DMS 273 treated with DMSO at 0.1 percent for 48 hours (cell line): ENCODE measurements at regions not wholly inside any gene's neighbourhood (a gene's known extent, or its start where the extent isn't known, plus 50 kb on each side); places are given as distances from the start of the nearest gene placed in this dataset.

Experiments
- DNase-seq: peaks from one replicate; lab custom pipeline; 2025; lab: John Stamatoyannopoulos, UW

DNA sequence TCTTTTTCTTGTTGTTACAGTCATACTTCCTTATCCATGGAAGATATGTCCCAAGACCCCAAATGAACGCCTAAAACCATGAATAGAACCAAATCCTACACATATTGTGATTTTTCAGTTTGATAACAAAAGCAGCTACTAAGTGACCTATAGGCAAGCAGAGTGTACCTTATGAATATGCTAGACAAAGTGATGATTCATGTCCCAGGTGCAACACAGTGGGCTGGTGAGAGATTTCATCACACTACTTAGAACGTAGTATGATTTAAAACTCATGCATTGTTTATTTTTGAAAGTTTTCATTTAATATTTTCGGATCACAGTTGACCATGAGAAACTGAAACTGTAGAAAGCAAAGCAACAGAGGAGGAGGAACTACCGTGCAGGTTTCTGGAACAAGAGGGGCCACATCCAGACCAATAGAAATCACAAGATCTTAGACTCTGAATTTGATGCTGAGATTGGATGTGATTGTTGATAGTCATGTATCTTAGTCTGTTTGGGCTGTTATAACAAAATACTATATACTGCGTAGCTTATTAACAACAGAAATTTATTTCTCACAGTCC is 470.8 kb upstream of the VRK2 start:
- no peak for DNase-seq

DNA sequence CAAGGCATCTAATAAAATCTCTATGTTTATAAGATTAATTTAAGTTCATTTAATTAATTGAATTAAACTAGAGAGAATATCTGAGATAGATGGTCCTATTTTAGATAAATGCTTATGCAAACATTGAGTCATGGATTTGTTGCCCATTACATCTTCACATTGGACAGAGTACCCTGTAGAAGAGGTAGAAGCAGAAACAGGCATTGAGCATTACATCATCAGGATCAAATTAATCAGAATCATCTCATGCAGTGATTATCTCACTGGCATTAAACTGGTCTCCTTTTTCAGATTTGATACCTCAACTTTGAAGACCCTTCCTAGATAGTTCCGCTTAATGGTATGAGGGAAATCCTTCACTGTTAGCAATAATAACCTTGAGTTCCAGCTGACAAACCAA is 469.6 kb upstream of the VRK2 start:
- no peak for DNase-seq

DNA sequence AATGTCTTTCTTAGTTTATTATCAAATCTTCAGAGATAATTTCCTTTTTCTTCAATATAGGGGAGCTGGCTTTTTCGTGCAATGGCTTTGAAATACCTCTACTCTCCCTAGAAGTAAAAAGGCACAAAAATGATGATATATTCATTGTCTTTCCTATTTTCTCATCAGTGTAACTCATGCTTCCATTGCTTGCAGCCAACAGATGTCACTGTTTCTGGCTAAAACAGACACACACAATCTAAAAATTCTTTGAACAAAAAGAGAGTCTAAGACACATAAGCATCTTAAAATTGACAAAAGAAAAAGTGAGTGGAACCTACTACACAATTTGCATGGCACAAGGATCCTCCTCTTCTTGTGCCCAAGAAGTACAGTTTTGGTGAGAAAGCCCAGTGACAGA is 448.7 kb upstream of the VRK2 start:
- DNase-seq, result no peak

DNA sequence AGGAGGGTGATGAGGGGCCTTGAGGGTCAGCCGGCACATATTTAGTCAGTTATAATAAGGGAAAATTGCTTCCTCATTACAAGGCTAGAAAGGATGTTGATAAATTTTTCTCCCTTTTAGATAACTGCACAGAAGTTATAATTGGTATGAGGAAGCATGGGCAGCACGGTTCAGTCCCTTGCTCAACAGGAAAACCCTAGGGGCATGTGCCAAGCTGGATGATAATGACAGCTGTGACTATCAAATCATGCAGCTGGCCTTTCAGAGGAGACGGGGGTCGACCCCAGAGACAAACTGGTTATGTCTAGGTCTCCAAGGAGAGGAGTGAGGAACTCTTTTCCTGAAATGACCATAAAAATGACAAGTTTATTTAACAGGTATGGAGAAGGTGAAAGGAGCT is 448.1 kb upstream of the VRK2 start:
- DNase-seq, result no peak

DNA sequence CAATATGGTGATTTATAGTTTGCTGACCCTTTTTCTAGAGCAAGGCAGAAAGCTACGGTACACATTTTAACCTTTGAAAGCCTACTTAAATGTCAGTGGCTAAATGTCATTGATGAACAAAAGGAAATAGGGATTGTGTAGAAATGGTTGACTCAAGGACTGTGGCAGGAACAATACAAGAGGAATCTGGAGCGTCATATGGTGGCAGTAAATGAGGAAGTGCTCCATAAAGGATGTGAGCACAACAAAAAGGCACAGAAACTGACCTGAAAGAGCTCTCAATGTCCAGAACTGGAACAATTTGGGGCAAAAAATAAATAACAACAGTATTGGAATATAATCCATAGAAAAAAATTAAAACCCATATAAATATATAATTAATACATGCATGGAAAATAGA is 443.9 kb upstream of the VRK2 start:
- no peak for DNase-seq

DNA sequence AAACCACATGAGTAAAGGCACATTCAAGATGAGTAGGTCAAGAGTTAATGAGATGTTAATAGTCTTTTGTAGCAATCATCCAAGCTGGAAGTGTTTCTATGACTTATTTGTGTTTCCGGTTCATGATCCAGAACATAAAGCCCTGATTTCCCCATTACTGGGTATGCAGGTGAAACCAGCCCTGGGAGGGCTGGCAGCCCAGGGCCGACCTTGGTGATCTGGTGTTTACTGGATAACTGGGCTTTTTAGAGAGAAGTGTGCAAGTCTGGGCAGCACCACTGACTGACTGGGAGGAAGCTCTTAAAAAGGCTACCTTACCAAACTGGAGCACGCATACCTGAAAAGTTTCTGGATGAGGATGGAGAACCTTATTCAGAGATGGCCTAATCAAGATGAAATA is 431.6 kb upstream of the VRK2 start:
- DNase-seq, result no peak

DNA sequence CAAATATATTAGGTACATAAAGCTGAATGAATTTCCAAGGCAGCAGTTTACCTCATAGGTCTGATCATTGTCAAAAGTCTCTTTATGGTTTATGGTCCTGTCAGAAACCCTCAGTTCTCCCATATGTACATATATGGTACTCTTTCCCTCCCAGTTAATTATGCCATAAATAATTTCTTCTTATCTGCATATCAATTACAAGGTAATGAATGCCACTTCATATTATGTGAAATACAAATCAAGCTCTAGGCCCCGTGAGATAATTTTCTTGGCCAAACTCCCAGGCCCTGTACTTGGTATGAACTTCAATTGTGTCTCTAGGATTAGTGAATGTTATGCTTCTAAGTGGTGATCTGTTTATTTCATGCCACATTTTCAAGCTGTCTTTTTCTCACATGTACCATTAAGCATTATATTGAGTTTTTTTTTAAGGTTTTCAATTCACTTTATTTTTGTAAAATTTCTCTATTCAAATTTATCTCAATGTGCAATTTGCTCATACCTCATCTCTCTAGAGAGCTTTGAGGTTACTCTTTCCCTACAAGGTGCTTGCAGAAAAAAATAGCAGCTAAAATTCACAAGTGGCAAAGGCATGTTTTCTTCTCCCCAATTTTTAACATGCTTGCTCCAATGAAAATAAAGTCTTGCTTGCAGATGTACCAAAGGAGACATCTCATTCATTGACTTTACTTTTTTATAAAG is 430.6 kb upstream of the VRK2 start:
- no peak for DNase-seq

DNA sequence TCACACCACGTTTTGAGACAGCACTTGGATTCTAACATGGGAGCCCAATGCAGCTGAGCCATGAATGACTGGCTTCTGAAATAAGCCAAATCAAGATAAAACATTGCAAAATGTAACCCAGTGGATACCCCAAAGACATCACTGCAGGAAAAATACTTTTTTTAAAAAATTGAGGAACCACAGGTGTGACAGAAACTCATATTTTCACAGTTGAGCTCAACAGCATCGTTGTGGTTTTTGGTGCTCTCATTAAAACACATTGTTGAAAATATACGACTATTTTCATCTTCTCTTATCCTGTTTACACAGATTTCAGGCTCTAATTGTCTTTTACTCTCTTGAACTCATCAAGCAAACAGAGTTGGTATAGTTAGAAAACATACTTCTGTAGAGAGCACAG is 429.3 kb upstream of the VRK2 start:
- no peak for DNase-seq

DNA sequence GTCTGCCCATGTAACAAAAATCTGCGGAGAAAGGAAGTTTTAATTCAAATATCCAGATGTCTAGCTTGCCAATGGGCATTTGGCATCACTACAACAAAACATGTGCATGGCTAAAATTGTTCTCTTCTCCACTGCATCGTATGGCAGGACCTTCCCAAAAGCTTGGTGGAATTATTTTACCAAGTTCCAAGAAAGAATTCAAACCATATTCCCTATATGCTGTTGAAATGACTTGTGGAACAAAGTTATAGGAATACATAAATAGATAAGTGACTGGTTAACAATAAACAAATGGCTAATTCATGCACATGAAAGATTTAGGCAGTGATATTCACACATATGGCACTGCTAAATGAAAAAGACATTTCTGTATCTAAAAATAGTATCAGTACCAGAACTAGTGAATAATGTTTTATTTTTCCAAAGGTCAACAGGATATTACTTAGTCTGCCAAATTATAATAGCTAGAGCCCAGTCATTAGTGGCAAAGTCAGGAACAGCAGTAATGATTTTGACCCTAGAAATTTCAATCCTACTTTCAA is 425.4 kb upstream of the VRK2 start:
- DNase-seq, result no peak

DNA sequence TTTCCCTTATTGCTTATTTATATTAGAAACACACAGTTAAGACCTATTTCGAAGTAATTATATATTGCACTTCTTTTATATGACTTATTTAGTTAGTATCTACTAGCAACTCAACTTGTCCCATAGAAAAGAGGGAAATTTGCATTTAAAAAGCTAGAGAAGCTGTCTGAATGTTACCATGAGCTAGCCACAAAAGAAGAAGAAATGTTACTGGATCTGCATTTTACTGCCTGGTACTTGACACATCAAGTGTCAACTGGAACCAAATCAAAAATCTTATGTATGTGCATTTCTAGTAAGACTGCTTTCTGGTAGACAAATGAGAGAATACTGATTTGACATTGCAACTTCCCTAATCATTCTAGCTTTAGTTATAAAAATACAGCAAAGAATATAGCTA is 424.6 kb upstream of the VRK2 start:
- no peak for DNase-seq

DNA sequence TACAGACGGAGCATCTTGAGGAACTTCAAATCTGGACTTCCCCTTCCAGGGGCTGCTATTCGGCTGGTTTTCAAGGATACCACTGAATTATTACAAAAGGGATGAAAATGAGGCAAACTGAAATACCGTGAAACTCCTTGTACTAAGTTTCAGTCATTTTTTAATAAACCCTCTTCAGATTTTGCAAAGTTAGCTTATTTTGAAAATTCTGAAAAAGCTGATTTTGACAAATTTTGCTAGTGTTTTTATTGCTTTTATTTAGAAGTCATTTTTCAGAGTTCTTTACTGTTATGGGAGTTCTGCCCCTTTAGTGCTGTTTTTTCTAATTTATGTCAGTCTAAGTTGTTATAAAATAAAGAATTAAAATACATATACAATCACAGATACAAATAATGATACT is 390.4 kb upstream of the VRK2 start:
- DNase-seq, result no peak

DNA sequence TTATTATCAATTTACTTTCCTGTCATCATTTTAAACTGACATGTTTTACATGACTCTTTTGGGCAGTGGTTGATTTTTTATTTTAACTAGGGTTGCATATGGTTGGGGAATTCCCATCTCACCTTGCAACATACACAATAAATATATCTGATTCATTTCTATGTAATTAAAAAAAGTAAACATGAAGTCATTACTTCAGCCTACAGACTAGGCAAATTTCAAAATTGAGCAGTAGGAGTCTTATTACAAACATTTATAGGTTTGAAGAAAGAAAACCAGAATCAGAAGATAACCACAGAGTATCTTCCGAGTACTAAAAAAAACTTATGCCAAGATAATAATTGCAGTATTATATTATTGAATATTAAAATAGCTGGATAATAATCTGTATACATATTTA is 377.0 kb upstream of the VRK2 start:
- DNase-seq, result no peak

DNA sequence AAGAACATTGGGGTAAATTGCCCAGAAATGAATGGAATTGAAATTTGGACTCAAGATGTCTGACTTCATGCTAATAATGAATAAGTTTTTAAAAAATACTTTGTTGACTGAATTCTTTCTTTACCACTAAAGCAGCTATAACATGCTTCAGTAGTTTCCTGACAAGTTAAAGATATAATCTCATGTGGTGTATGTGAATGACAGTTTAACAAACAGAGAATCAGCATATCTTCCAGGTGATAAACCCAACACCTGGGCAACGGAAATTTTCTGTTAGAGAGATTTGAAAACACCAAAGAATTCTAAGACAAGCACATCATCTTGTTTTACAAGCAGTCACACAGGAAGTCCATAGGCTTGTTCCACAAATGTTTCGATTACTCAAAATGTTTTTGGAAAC is 372.6 kb upstream of the VRK2 start:
- DNase-seq, result no peak

DNA sequence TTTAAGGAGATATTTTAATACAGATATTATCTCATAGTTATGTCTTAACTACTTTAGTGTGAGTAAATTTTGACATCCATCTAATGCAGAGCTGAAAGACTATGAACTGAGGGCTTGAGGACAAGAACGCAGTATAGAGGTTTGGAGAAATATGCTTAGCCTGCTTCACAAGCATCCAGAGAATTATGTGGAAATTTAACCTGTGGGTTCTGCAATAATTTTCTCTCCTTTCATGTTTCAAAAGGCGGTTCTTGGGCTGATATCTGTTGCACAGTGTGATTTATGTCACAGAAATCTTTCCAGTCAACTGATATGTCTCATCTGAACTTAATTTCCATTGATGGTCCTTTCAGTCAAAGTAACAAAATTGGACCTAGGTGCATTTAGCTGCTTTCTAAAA is 371.9 kb upstream of the VRK2 start:
- no peak for DNase-seq

DNA sequence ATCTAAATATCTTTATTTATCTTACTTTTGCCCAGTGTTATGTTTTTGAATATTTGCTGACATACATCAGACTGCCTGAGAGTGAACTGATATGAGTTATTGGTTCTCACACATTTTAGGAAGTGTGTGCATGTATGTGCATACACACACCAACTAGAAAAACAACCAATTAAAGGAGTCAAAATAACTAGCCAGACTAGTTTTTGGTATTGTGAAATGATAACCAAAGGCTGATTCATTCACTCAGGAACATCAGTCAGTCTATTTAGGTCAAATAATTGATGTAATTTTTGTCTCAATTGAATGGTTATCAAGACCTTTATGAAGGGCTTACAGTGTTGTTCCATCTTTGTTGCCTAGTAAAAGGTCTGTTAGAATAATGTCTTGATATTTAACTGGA is 369.3 kb upstream of the VRK2 start:
- DNase-seq, result no peak

DNA sequence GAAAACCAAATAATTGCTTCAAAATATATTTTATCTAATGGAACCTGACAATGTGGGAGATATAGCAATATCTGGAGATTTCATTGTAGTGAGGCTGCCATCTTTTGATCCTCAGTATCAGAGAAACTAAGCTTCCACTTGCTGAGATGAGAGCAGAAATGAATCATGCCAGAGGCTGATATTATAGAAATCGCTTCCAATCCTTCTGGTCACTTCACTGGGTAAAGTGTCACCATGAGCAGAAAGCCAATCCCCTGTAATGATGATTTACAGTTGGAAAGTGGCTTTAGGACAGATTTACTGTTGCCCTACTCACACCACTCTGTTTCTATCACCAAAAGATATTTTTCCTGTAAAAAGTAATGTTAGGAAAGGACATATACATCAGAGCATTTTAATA is 365.0 kb upstream of the VRK2 start:
- no peak for DNase-seq

DNA sequence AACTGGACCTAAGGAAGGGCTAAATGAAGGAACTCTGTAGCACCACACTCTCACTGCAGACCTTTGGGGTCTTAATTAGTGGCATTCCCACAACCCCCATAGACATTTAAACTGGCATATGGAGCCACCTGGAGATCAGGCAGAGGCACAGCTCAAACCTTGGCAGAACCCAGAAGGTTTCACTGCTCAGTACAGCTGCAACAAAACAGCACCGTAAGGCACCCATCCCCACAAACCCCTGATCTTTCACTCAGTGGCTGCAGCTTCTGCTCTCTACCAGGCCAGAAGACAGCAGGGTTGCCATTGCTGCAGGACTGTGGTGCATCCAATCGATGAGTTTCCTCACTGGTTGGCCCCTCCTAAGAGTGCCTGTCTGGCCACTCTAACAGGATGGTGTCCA is 361.6 kb upstream of the VRK2 start:
- no peak for DNase-seq

DNA sequence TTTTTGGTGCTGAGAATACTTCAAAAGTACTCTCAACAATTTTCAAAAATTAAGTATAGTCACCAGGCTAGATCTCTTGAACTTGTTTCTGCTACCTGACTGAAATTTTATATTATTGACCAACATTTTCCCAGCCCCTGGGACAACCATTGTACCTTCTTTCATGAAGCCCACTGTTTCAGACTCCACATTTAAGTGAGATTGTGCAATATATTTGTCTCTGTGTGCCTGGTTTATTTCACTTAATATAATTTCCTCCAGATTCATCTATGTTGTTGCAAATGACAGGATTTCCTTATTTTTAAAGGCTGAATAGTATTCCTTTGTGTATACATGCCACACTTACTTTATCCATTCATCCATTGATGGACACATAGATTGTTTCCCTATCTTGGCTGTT is 354.2 kb upstream of the VRK2 start:
- DNase-seq, result no peak

DNA sequence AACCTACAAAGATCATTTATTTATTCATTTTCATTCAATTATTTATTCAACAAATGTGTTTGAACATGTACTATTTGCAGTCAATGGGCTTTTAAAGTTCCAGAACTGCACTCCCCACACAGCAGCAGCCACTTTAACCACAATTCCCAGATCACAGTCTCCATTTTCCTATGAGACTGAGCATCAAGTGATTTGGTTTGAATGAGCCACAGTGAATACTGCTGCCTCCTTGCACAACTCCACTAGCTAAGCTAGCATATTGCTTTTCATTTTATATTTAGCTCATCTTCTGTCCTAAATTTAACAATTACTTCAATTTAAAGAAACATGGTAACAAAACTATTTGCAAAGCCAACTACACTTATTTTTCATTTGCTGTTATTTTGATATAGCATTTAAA is 353.4 kb upstream of the VRK2 start:
- no peak for DNase-seq

DNA sequence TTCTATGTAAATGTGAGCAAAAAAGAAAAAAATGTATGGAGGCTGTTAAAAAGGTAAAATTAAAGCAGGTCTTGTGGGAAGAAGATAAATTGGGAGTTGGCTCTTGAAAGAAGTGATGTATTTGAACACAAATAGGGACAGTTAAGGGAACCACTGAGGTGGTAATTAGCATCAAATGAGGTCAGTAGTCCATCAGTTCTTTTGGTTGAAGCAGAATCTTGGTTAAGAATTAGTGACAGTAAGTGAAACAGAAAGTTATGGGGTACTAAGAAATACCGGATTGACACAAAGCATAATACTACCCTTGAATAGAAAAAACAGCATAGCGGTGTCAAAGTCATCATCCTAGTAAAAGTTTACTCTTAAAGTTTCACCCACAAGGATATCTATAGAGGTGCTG is 352.6 kb upstream of the VRK2 start:
- DNase-seq, result no peak

DNA sequence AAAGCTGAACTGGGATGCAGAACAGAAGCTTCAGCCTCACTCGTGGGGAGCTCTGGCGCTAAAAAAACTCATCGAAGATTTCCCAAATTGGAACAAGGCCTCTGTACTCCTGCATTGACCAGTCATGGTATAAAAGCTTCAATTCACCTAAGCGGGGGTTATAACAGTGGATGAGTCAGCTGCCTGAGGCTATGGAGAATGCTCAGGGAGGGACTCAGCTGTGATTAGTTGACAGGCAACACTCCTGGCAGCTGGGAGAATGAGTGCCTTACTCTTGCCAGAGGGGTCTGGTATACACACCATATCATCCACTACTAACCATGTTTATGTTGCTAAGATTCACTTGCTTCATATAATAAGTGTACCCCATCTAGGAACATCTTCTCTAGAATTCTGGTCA is 350.6 kb upstream of the VRK2 start:
- DNase-seq, result no peak

DNA sequence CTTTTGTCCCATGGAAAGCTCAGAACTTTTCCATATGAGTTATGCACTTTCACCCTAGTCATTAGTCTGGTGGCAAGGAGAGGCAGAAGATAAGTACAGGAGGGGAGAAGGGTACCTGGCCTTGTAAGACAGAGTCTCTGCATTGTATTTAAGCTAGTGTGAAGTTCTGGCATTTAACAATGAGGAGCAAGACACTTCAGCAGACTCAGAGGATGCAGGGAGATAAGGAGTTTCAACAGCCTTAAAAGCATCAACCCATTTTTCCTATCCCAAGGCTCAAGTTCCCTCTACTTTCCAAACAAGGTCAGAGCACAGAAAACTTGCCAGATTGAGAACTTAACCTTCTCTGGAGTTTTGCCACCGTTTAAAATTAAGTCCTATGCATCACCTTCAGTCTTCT is 348.2 kb upstream of the VRK2 start:
- DNase-seq, result no peak

DNA sequence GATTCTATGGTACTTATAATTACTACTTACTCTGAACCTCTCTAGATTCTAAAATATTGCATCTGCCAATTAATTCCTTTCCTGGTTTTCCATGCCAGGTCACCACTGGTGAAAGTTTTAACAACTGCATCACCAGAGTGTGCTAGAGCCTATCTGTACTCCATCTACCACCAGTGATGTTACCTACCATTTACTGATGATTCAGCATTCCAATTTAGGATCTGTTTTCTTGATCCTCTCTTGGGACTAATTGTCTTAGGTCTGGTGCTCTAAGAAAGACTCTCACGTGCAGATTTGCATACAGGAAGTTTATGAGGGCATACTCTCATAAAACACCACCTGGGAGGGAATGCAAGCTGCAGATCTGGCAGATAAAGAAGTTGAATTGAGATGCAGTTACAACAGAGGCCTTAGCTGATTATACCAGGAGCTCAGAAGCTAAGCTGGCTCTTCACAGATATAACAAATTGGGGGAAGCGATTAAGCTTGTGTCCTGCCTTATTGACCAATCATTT is 347.6 kb upstream of the VRK2 start:
- DNase-seq, result no peak

DNA sequence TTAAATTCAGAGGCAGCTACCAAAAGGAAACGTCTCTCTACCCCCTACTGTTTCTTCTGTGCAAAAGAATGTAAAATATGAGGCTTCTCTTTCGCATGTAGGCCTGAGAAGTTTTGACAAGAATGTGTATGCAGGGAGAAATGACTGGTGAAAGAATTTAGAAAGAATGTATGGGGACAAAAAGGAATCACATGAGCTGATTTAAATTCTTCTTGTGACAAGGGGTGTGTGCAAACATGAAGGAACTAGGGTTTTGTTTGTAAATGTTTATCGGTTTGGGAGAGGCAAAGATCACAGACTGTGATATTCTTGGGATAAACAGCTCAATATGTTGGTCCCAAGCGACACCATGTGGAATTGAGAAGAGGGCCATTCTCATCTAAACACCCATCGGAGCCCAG is 345.2 kb upstream of the VRK2 start:
- no peak for DNase-seq
